Vagina (tissue), 2 donors: ENCODE measurements at regions not wholly inside any gene's neighbourhood (a gene's known extent, or its start where the extent isn't known, plus 50 kb on each side); places are given as distances from the start of the nearest gene placed in this dataset.
"Not testable (repeated sequence)": the region's sequence is repeated elsewhere in the genome, so short reads cannot be mapped to it uniquely, and the experiment has no call there.

Experiments used
- DNase-seq, 2 donors: peaks; one replicate each; pipeline ENCODE4 v3.0.0-alpha.2; 2017; ENCODE audit errors: extremely low spot score in 2 of 2
- H3K27ac ChIP-seq: fragments of 200-600 bp; sonication (generic); one replicate; pipeline ENCODE4 v1.5.1; 2019
- H3K27me3 ChIP-seq: fragments of 200-600 bp; sonication (generic); one replicate; pipeline ENCODE4 v1.5.1; 2019
- H3K36me3 ChIP-seq, 2 donors: fragments of 200-600 bp; sonication (generic); one replicate each; pipeline ENCODE4 v1.5.1; 2017 to 2019
- H3K4me1 ChIP-seq: fragments of 200-600 bp; sonication (generic); one replicate; pipeline ENCODE4 v1.5.1; 2019
- H3K4me3 ChIP-seq, 2 donors: fragments of 200-600 bp; sonication (generic); 1 replicate in 1 of 2; 2 replicates in 1 of 2; pipeline ENCODE4 v1.5.1; 2016 to 2019
- H3K9me3 ChIP-seq: fragments of 200-600 bp; sonication (generic); one replicate; pipeline ENCODE4 v1.5.1; 2019
- POLR2A ChIP-seq, 2 donors: fragments of 450-650 bp; IDR thresholded peaks; one replicate each; pipeline ENCODE4 v1.6.1; 2017; ENCODE audit warnings: antibody characterized with exemption in 2 of 2, mild to moderate bottlenecking in 2 of 2, moderate library complexity in 2 of 2
- POLR2AphosphoS5 ChIP-seq, 2 donors: sonication (generic); formaldehyde crosslinking; IDR thresholded peaks; one replicate each; pipeline ENCODE4 v1.9.0; 2017; ENCODE audit warnings: antibody characterized with exemption in 2 of 2, mild to moderate bottlenecking in 2 of 2, low read depth in 1 of 2; ENCODE audit not compliant: insufficient read depth in 1 of 2
- intact Hi-C: fragments of 100-400 bp; cut with DNase I; formaldehyde crosslinking; loops from one replicate; pipeline ENCODE4 v1.15.1; 2023
- TF ChIP-seq, protein P1 (sequence below), 3 experiments: fragments of 450-650 bp in 2 of 3; fragments of 200-600 bp in 1 of 3; sonication (generic) in 1 of 3; IDR thresholded peaks; one replicate each; pipeline ENCODE4 v1.5.1; 2017 to 2019; ENCODE audit warnings: antibody characterized with exemption in 3 of 3, mild to moderate bottlenecking in 2 of 3, moderate library complexity in 2 of 3

DNA sequence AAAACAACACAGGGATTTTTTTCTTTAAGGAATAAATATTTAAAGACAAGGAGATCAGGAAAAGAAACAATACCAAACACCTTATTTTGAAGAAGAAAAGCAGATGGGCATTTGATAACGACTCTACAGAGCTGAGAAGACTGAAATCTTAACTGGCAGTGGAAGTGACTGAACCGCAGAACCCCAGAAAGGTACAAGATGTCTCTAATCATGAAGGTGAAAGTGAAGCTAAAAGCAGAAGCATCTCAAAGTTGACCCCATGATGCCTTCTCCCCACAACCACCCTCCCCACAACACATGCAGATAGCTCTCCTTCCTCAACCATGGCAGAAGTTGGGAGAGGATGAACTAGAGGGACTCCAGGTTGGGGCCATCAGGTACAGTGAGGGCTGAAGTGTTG lies 129.6 kb downstream of the ZNF648 start:
- H3K4me1 ChIP-seq: no peaks in the 10 kb centered on the region
- intact Hi-C loops: no loop called here

DNA sequence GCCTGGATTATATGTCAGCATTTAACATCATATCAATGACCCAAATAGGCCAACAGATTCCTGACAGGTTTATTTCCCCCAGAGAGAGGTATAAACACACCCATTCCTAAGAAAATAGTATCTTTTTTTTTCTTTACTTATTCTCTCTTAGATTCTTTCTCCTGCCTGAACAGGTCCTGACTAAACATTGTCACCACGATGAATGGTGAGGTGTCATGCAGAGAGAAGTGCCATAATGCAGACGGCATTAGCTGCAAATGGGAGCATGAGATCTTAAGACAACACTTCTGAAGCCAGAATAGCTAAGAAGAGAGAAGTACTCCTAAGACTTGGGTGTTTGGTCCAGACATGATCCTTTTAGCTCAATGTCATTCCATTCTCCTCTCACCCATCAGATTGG lies 131.3 kb downstream of the ZNF648 start:
- Histone ChIP-seq H3K36me3 (no peaks in the 10 kb centered on the region), H3K27ac (no peak overlapping the region), H3K27me3 (no peaks in the 10 kb centered on the region), H3K4me3 (no peak overlapping the region), H3K4me1 (no peaks in the 10 kb centered on the region), H3K9me3 (no peaks in the 10 kb centered on the region)
- no peak for DNase-seq
- TF ChIP-seq POLR2A (IDR thresholded peaks at IDR 0.05): no peak
- TF ChIP-seq POLR2AphosphoS5 (IDR thresholded peaks at IDR 0.05; ENCODE audit: insufficient read depth in 1 of 2, low read depth in 1 of 2): no peak
- intact Hi-C loops: no loop called here

More for the DNA sequence above, 129.6 kb downstream of the ZNF648 start:
- TF ChIP-seq, protein P1, sequence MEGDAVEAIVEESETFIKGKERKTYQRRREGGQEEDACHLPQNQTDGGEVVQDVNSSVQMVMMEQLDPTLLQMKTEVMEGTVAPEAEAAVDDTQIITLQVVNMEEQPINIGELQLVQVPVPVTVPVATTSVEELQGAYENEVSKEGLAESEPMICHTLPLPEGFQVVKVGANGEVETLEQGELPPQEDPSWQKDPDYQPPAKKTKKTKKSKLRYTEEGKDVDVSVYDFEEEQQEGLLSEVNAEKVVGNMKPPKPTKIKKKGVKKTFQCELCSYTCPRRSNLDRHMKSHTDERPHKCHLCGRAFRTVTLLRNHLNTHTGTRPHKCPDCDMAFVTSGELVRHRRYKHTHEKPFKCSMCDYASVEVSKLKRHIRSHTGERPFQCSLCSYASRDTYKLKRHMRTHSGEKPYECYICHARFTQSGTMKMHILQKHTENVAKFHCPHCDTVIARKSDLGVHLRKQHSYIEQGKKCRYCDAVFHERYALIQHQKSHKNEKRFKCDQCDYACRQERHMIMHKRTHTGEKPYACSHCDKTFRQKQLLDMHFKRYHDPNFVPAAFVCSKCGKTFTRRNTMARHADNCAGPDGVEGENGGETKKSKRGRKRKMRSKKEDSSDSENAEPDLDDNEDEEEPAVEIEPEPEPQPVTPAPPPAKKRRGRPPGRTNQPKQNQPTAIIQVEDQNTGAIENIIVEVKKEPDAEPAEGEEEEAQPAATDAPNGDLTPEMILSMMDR (IDR thresholded peaks at IDR 0.05): no peak
- TF ChIP-seq POLR2A (IDR thresholded peaks at IDR 0.05) (no peak), POLR2AphosphoS5 (IDR thresholded peaks at IDR 0.05; ENCODE audit: insufficient read depth in 1 of 2, low read depth in 1 of 2) (no peak)
- H3K4me3 ChIP-seq: no peak overlapping the region
- no peaks in the 10 kb centered on the region for H3K9me3 ChIP-seq
- H3K27ac ChIP-seq: no peak overlapping the region
- DNase-seq: no peak
- H3K27me3 ChIP-seq: no peaks in the 10 kb centered on the region
- no peaks in the 10 kb centered on the region for H3K36me3 ChIP-seq

DNA sequence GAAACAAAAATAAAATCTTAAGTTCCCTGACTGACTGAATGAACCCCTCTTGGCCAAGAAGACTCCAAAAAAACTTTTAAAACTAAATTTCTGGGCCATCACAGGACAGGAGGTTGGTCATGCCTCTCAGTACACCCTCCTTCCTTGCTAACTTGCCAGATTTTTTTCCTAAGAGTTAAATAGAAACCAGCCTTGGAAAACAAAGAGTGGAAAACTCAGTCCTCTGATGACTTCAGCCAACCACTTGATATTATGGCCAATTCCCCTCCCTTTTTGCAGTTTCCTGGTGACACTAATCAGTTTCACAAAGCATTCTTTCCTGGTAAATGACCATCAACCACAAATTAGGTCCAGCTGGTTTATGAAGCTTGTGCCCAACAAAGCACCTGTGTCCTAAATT lies 134.8 kb downstream of the ZNF648 start:
- TF ChIP-seq, protein P1 (IDR thresholded peaks at IDR 0.05): no peak
- TF ChIP-seq POLR2A (IDR thresholded peaks at IDR 0.05) (no peak), POLR2AphosphoS5 (IDR thresholded peaks at IDR 0.05; ENCODE audit: insufficient read depth in 1 of 2, low read depth in 1 of 2) (no peak)
- no peak for DNase-seq

DNA sequence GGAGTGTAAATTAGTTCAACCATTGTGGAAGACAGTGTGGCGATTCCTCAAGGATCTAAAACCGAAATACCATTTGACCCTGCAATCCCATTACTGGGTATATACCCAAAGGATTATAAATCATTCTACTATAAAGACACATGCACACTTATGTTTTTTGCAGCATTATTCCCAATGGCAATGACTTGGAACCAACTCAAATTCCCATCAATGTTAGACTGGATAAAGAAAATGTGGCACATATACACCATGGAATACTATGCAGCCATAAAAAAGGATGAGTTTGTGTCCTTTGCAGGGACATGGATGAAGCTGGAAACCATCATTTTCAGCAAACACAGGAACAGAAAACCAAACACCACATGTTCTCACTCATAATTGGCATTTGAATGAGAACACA lies 137.5 kb downstream of the ZNF648 start:
- H3K27me3 ChIP-seq, H3K36me3 ChIP-seq, H3K9me3 ChIP-seq, H3K27ac ChIP-seq, H3K4me1 ChIP-seq, intact Hi-C loops, DNase-seq, H3K4me3 ChIP-seq: not testable (repeated sequence)

More for the DNA sequence above, 134.8 kb downstream of the ZNF648 start:
- Histone ChIP-seq H3K36me3 (no peaks in the 10 kb centered on the region), H3K9me3 (no peaks in the 10 kb centered on the region), H3K4me3 (no peak overlapping the region), H3K27me3 (no peaks in the 10 kb centered on the region), H3K27ac (no peak overlapping the region), H3K4me1 (no peaks in the 10 kb centered on the region)
- intact Hi-C loops: no loop called here

DNA sequence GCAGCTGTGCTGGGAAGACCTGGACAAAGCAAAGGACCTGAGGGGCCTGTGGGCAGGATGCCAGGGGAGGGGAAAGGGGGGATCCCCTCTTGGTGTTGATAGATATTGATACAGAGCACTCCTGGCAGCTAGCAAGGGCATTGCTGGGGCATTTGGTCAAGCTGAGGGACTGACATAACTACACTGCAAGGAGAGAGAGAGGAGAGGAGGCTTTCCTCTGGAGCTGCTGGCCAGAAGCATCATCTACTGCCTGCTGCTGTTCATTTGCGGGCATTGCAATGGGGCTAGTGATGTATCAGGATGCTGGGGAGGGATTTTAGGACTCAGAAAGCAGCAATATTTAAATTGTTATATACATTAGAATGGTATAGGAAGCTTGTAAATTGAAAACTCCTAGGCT lies 142.0 kb downstream of the ZNF648 start:
- TF ChIP-seq, protein P1 (IDR thresholded peaks at IDR 0.05): no peak
- no peak for TF ChIP-seq POLR2A (IDR thresholded peaks at IDR 0.05)
- TF ChIP-seq POLR2AphosphoS5 (IDR thresholded peaks at IDR 0.05; ENCODE audit: insufficient read depth in 1 of 2, low read depth in 1 of 2): no peak
- no peak overlapping the region for H3K27ac ChIP-seq
- no peaks in the 10 kb centered on the region for H3K27me3 ChIP-seq
- no peaks in the 10 kb centered on the region for H3K9me3 ChIP-seq
- DNase-seq: no peak
- H3K36me3 ChIP-seq: no peaks in the 10 kb centered on the region
- H3K4me1 ChIP-seq: no peaks in the 10 kb centered on the region
- no peak overlapping the region for H3K4me3 ChIP-seq
- intact Hi-C loops: no loop called here

DNA sequence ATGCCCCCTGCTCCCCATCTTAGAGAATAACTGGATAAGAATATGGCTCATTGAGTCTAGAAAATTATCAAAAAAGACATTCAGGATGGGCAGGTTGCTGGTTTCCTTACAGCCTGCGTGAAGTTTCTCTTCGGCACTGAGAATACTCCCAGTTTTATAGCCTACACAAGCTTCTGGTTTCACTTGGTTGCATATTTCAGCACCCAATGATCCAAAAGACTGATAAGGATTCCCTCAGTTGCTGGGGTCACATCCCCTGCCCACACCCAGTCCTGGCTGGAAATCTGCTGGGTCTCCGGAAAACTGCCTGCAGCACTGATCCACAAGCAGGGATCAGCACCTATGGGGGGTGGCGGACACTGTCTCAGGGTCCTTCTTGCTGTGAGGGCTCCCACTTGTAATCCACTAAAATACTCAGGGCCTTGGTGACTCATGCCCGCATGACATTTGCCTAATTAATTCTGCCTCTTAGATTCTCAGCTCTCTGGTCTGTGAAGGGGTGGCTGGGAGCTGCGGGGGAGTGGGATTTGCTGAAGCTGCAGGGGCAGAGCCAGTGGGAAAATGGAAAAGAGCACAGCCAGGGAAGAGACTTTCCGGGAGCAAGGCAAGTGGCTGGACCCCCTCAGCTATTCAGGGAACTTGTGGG lies 142.5 kb downstream of the ZNF648 start:
- Histone ChIP-seq H3K27me3 (no peaks in the 10 kb centered on the region), H3K9me3 (no peaks in the 10 kb centered on the region), H3K36me3 (no peaks in the 10 kb centered on the region), H3K4me1 (no peaks in the 10 kb centered on the region), H3K4me3 (no peak overlapping the region), H3K27ac (no peak overlapping the region)
- no peak for TF ChIP-seq POLR2A (IDR thresholded peaks at IDR 0.05)
- no peak for TF ChIP-seq POLR2AphosphoS5 (IDR thresholded peaks at IDR 0.05; ENCODE audit: insufficient read depth in 1 of 2, low read depth in 1 of 2)
- TF ChIP-seq, protein P1 (IDR thresholded peaks at IDR 0.05): no peak
- no peak for DNase-seq
- intact Hi-C loops: no loop called here
